AG04449 (cell line): ENCODE measurements at regions not wholly inside any gene's neighbourhood (a gene's known extent, or its start where the extent isn't known, plus 50 kb on each side); places are given as distances from the start of the nearest gene placed in this dataset.

ENCODE experiments used
- CTCF ChIA-PET: fragments of 350-600 bp; formaldehyde crosslinking; extraction: SDS; loops from one replicate; lab custom pipeline; 2021; ENCODE audit warnings: antibody characterized with exemption; lab: Yijun Ruan, JAX
- POLR2A ChIA-PET: fragments of 400-600, 350-600 bp; formaldehyde crosslinking; extraction: SDS; loops from one replicate; lab custom pipeline; 2020; ENCODE audit warnings: antibody characterized with exemption, inconsistent platforms; lab: Yijun Ruan, JAX
- DNase-seq: peaks from one replicate; pipeline ENCODE4 v3.0.0-alpha.2; 2010; ENCODE audit warnings: low read depth, low spot score
- H3K4me3 ChIP-seq: 2 replicates; pipeline ENCODE4 v1.5.1; 2011; ENCODE audit warnings: low read depth, mild to moderate bottlenecking, control low read depth, low read length
- TF ChIP-seq, protein P1 (sequence below): IDR thresholded peaks from one replicate; pipeline ENCODE4 v1.5.1; 2011; ENCODE audit warnings: mild to moderate bottlenecking, moderate library complexity, low read length, control low read depth, inconsistent platforms; ENCODE audit not compliant: insufficient read depth; ENCODE audit errors: missing control alignments

DNA sequence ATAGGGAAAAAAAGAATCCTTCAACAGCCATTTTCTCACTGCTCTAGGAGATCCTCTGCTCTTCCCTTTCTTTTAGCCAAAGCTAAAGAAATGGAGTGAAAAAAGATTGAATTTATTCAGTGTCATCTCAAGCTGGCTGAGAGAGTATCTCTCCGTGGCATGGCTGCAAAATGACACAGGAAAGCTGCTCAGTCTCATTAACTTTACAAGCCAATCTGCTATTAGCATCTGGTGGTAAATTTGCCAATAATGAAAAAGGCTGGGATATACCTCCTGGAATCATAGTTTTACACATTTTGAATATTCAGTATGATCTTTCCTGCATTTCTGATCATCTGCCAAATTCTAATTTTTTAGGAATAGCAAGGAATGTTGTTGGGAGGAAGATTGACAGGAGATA, 176.8 kb upstream of the CHRM3 start:
- TF ChIP-seq, protein P1, sequence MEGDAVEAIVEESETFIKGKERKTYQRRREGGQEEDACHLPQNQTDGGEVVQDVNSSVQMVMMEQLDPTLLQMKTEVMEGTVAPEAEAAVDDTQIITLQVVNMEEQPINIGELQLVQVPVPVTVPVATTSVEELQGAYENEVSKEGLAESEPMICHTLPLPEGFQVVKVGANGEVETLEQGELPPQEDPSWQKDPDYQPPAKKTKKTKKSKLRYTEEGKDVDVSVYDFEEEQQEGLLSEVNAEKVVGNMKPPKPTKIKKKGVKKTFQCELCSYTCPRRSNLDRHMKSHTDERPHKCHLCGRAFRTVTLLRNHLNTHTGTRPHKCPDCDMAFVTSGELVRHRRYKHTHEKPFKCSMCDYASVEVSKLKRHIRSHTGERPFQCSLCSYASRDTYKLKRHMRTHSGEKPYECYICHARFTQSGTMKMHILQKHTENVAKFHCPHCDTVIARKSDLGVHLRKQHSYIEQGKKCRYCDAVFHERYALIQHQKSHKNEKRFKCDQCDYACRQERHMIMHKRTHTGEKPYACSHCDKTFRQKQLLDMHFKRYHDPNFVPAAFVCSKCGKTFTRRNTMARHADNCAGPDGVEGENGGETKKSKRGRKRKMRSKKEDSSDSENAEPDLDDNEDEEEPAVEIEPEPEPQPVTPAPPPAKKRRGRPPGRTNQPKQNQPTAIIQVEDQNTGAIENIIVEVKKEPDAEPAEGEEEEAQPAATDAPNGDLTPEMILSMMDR, result no peak
- CTCF ChIA-PET, result no interaction called here
- DNase-seq, result no peak
- H3K4me3 ChIP-seq, result no peak overlapping the region
- POLR2A ChIA-PET, result no interaction called here

DNA sequence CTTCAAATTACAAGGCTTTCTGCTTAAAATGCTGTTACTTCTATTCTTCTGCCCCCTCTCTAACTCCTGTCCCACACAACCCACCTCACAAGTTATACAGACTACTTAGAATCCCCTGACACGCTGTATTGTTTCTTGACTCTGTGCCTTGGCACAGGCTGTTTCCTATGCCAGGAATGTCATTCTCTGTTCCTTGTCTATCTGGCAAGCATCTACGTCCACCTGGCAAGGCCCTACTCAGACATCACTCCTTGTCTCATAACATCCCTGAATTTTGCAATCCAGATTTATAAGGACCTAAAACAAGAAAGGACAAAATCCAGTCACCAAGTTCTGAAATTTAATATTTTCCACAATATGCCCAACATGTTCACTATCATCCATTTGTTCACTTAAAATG, 182.0 kb upstream of the CHRM3 start:
- DNase-seq, result no peak
- TF ChIP-seq, protein P1, result no peak
- CTCF ChIA-PET, result no interaction called here
- POLR2A ChIA-PET, result no interaction called here
- no peak overlapping the region for H3K4me3 ChIP-seq

DNA sequence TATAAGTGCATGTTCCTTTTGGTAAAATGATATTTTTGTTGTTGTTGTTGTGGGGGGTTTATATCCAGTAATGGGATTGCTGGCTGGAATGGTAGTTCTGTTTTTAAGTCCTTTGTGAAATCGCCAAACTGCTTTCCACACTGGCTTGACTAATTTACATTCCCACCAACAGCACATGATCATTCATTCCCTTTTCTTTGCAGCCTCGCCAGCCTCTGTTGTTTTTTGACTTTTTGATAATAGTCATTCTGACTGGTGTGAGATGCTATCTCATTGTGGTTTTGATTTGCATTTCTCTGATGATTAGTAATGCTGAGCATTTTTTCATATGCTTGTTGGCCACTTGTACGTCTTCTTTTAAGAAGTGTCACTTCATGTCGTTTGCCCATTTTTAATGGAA, 188.5 kb upstream of the CHRM3 start:
- CTCF ChIA-PET, result no interaction called here
- DNase-seq, result no peak

DNA sequence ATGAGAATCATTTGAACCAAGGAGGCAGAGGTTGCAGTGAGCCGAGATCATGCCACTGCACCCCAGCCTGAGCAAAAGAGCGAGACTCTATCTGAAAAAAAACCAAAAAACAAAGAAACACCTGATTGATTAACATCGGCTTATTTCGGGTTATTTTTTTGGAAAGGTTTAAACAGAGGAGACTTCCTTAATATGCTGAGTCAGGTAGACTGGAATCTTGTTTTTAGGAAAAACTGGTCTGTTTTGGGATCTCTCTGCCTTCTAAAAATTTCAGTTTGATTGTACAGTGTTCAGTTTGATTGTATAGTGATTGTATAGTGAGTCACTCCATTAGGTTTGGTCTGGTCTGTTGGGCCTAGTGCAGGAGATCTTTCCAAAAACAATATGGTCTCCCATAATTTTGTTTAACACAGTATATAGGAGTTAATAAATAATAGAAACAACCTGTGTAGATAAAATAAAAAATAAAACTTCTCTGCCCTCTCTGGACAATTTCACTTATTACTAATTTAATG, 196.3 kb upstream of the CHRM3 start:
- H3K4me3 ChIP-seq, result no peak overlapping the region
- POLR2A ChIA-PET, result no interaction called here
- CTCF ChIA-PET, result no interaction called here
- TF ChIP-seq, protein P1, result no peak
- no peak for DNase-seq

More for the DNA sequence above, 188.5 kb upstream of the CHRM3 start:
- POLR2A ChIA-PET, result no interaction called here
- no peak overlapping the region for H3K4me3 ChIP-seq
- TF ChIP-seq, protein P1, result no peak

DNA sequence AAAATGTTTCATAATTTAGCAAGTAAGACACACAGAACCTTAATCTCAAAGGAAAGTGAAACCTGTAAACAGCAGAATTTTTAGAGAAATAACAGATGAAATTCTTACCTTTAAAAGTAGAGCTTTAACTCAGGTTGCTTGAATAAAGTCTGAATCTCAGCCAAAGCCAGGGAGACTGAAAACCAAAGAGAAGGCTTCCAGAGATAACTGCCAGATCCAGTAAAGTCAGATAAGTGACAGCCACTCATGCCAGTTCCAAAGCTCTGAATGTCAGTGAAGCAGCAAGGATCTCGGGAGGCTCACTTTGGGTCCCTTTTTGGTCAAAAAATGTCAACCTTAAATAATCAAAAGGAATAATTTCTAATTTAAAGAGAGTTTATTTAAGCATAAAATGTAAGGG, 199.9 kb upstream of the CHRM3 start:
- CTCF ChIA-PET, result no interaction called here
- TF ChIP-seq, protein P1, result no peak
- H3K4me3 ChIP-seq, result no peak overlapping the region

DNA sequence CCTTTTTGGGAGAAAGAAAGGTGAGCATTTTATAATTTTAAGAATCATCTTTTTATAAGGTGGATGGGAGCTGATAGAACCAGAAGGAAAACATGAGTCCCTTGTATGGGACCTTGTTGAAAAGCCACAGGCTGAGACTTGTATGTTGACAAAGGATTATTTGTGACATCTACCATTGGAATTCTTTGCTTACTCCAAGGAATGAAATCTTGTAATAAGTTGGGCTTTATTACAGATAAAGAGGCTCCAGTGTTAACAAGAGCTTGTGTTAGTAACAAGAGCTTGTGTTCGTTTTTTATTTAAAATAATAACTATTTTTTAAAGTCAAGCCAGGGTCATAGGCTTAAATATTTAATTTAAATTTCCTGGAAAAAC, 201.1 kb upstream of the CHRM3 start:
- ChIA-PET CTCF (no interaction called here), POLR2A (no interaction called here)
- TF ChIP-seq, protein P1, result no peak
- DNase-seq, result no peak
- no peak overlapping the region for H3K4me3 ChIP-seq

More for the DNA sequence above, 199.9 kb upstream of the CHRM3 start:
- no peak for DNase-seq
- POLR2A ChIA-PET, result no interaction called here
